T-cell (primary cell): ENCODE measurements at regions not wholly inside any gene's neighbourhood (a gene's known extent, or its start where the extent isn't known, plus 50 kb on each side); places are given as distances from the start of the nearest gene placed in this dataset.
"Not testable (repeated sequence)": the region's sequence is repeated elsewhere in the genome, so short reads cannot be mapped to it uniquely, and the experiment has no call there.

ENCODE experiments used
- ATAC-seq, 4 experiments: fragments of 200-7000 bp in 3 of 4; fragments of 150-1000 bp in 1 of 4; cut with Tn5 transposase; replicated peaks in 1 of 4; 1 replicate in 3 of 4; 2 replicates in 1 of 4; pipeline ENCODE4 v1.10.0; 2021; ENCODE audit warnings: moderate library complexity in 3 of 4, mild to moderate bottlenecking in 2 of 4, moderate number of reproducible peaks in 1 of 4
- CTCF ChIA-PET, 2 donors: fragments of 300-600 bp; sonication (Branson Sonifier 250); formaldehyde crosslinking; loops; one replicate each; lab custom pipeline; 2022; ENCODE audit warnings: antibody characterized with exemption in 2 of 2; lab: Charles Lee
- POLR2A ChIA-PET, 2 donors: fragments of 300-600 bp; sonication (Branson Sonifier 250); formaldehyde crosslinking; loops; one replicate each; lab custom pipeline; 2022; ENCODE audit warnings: antibody characterized with exemption in 2 of 2; lab: Charles Lee
- DNase-seq, 35 experiments: peaks; one replicate each; pipeline versions ENCODE4 v3.0.0 to v3.0.0-alpha.2; 2013 to 2023
- H3K27ac ChIP-seq: one replicate; pipeline ENCODE4 v1.5.1; 2013; ENCODE audit warnings: low read length
- H3K27me3 ChIP-seq, 2 experiments: replicated peaks in 1 of 2; 1 replicate in 1 of 2; 2 replicates in 1 of 2; pipeline versions ENCODE4 v1.6.1 to v1.7.0; 2013; ENCODE audit warnings: low read length in 1 of 2, mixed read lengths in 1 of 2; ENCODE audit not compliant: control insufficient read depth in 2 of 2, insufficient read depth in 2 of 2; ENCODE audit errors: extremely low read depth in 1 of 2
- H3K36me3 ChIP-seq, 2 donors: 1 replicate in 1 of 2; 2 replicates in 1 of 2; pipeline versions ENCODE4 v1.6.1 to v1.7.0; 2013; ENCODE audit warnings: low read length in 1 of 2; ENCODE audit not compliant: control insufficient read depth in 2 of 2, insufficient read depth in 1 of 2; ENCODE audit errors: extremely low read depth in 1 of 2
- H3K4me1 ChIP-seq, 2 experiments: 1 replicate in 1 of 2; 2 replicates in 1 of 2; pipeline versions ENCODE4 v1.6.1 to v1.7.0; 2013; ENCODE audit warnings: low read length in 2 of 2, mixed read lengths in 1 of 2; ENCODE audit not compliant: insufficient read depth in 2 of 2, control insufficient read depth in 1 of 2; ENCODE audit errors: extremely low read depth in 1 of 2
- H3K4me3 ChIP-seq, 2 donors: 1 replicate in 1 of 2; 2 replicates in 1 of 2; pipeline versions ENCODE4 v1.5.1 to v1.7.0; 2013; ENCODE audit warnings: mild to moderate bottlenecking in 2 of 2, low read length in 1 of 2, moderate library complexity in 1 of 2; ENCODE audit not compliant: control insufficient read depth in 1 of 2; ENCODE audit errors: extremely low read depth in 1 of 2
- H3K9me3 ChIP-seq: 2 replicates; pipeline ENCODE4 v1.7.0; 2013
- H3K27ac Mint-ChIP-seq, 2 donors: one replicate each; pipeline ENCODE4 v1.8.0; 2020 to 2021; ENCODE audit warnings: mild to moderate bottlenecking in 2 of 2, mixed read lengths in 2 of 2
- H3K27me3 Mint-ChIP-seq, 2 donors: one replicate each; pipeline ENCODE4 v1.8.0; 2021 to 2022; ENCODE audit warnings: mixed read lengths in 2 of 2
- H3K36me3 Mint-ChIP-seq: one replicate; pipeline ENCODE4 v1.8.0; 2021; ENCODE audit warnings: mixed read lengths
- H3K4me1 Mint-ChIP-seq, 3 donors: one replicate each; pipeline ENCODE4 v1.8.0; 2020 to 2022; ENCODE audit warnings: mixed read lengths in 3 of 3, mild to moderate bottlenecking in 1 of 3
- H3K4me3 Mint-ChIP-seq, 3 donors: one replicate each; pipeline ENCODE4 v1.8.0; 2020 to 2022; ENCODE audit warnings: mild to moderate bottlenecking in 3 of 3, mixed read lengths in 3 of 3, moderate library complexity in 3 of 3
- H3K9me3 Mint-ChIP-seq, 3 donors: one replicate each; pipeline ENCODE4 v1.8.0; 2020 to 2022; ENCODE audit warnings: mixed read lengths in 3 of 3
- WGBS: methylation state at CpG from one replicate; pipeline ENCODE4 v1.1.5; 2013; ENCODE audit warnings: missing lambda C conversion rate; ENCODE audit not compliant: insufficient coverage; 5-methylcytosine and 5-hydroxymethylcytosine counted together

DNA sequence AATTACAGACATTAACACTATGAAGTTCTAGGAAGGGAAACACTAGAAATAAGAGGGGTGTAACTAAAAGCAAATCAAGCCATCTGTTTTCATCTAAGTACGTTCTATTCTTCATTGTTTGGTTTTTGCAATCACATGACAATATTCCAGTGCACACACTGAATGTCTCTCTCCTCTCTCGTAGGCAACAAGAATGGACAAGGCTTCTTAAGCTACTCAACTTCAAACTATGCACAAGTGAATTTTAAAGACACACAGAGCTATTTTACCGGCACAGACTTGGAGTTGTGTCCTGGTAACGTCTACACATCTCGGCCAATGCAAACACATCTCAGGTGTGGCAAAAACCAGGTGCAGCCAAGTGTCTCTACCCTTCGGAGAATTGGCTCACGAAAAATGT lies 173.3 kb downstream of the PRKX start:
- Histone ChIP-seq H3K9me3 (no peaks in the 10 kb centered on the region), H3K27me3 (no peaks in the 10 kb centered on the region), H3K4me3 (no peak overlapping the region), H3K27ac (no peak overlapping the region), H3K36me3 (no peaks in the 10 kb centered on the region), H3K4me1 (no peaks in the 10 kb centered on the region)
- peaks cover 7 to 14% of the 10 kb centered on the region in 2 donors for H3K27me3 Mint-ChIP-seq
- ATAC-seq: no peak
- H3K4me3 Mint-ChIP-seq: no peak overlapping the region
- ChIA-PET POLR2A (no interaction called here), CTCF (no interaction called here)
- peaks cover 9 to 19% (median 12%) of the 10 kb centered on the region in 3 donors for H3K9me3 Mint-ChIP-seq
- 87% methylated on average over 3 of the region's 7 CpGs for WGBS
- no peak overlapping the region for H3K27ac Mint-ChIP-seq
- no peak for DNase-seq
- H3K36me3 Mint-ChIP-seq: no peaks in the 10 kb centered on the region
- no peaks in the 10 kb centered on the region for H3K4me1 Mint-ChIP-seq

DNA sequence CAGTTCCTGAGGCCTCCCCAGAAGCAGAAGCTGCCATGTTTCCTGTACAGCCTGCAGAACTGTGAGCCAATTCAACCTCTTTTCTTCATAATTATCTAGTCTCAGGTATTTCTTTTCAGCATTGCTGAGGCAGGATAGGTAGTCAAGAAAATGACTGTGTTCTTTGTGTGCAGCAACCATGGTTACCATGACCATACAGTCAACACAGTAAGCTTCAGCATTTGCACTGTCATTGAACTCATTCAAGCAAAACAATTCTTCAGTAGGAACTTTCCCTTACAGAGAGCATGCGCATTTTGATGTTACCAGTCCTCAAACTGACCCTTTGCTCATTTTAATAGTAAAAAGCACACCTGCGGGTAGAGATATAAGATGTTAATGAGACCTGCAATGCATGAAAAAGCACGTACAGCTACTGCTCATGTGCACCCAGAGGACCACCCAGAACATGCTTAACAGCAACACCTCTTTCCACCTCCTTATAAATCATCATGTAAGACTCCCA lies 180.8 kb downstream of the PRKX start:
- peaks cover 11 to 19% of the 10 kb centered on the region in 2 donors for H3K27me3 Mint-ChIP-seq
- H3K27ac ChIP-seq: no peak overlapping the region
- DNase-seq (no peak), ATAC-seq (no peak)
- H3K36me3 ChIP-seq: no peaks in the 10 kb centered on the region
- H3K4me1 ChIP-seq: no peaks in the 10 kb centered on the region
- ChIA-PET POLR2A (no interaction called here), CTCF (no interaction called here)
- 80% methylated on average over 1 of the region's 3 CpGs for whole genome bisulfite sequencing
- no peak overlapping the region for H3K4me3 ChIP-seq
- no peak overlapping the region for H3K4me3 Mint-ChIP-seq
- H3K36me3 Mint-ChIP-seq: no peaks in the 10 kb centered on the region
- H3K4me1 Mint-ChIP-seq: no peaks in the 10 kb centered on the region
- H3K9me3 Mint-ChIP-seq: peaks cover 0 to 10% (median 7%) of the 10 kb centered on the region in 3 donors
- H3K27me3 ChIP-seq: no peaks in the 10 kb centered on the region
- H3K27ac Mint-ChIP-seq: no peak overlapping the region
- no peaks in the 10 kb centered on the region for H3K9me3 ChIP-seq

DNA sequence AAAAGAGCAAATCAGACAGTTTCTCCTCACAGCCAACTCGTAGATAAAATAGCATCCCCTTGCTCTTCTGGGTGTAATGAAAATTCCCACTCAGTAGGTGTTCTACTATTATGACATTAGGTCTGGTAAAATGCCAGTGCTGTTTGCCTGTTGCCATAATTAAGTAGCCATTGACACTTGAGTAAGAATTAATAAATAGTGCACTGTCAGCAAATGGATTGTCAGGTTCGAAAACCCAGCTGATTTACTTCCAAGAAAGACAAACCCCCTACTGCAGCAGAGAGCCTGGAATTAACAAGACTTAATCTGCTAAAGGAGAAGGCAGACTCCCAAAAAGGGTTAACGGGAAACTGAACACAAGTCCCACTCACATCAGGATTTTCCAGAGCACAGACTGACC lies 182.0 kb downstream of the PRKX start:
- DNase-seq, H3K4me3 ChIP-seq, POLR2A ChIA-PET: not testable (repeated sequence)

DNA sequence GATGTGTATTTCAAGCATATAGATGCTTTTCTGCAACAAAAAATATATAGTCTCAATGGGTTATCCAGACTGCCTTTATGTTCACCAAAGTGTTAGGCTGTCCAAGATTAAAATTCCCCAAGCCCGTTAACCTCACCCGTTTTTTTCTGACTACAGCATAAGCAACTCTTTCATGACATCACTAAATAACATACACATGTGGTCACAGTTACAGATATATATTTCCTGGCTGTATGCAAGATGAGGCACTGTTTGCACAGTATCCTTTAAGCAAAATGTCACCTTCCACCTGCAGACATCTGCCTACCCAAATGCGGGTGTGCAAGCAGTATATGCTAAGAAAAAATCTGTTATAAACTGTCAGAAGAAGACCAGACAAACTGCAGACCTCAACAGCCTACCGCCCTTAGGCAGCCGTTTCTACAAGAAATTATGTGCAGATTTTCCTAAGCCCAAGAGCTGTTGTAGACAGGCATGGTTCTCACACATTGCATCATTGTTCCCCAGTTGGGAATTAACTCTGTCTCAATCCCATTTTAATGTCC lies 183.1 kb upstream of the MXRA5 start:
- Histone ChIP-seq H3K4me1 (no peaks in the 10 kb centered on the region), H3K4me3 (no peak overlapping the region), H3K36me3 (no peaks in the 10 kb centered on the region), H3K9me3 (no peaks in the 10 kb centered on the region), H3K27me3 (no peaks in the 10 kb centered on the region), H3K27ac (no peak overlapping the region)
- ATAC-seq (no peak), DNase-seq (no peak)
- Mint-ChIP-seq H3K27me3 (peaks cover 5 to 14% of the 10 kb centered on the region in 2 donors), H3K27ac (no peak overlapping the region), H3K4me1 (no peaks in the 10 kb centered on the region), H3K4me3 (no peak overlapping the region), H3K36me3 (no peaks in the 10 kb centered on the region), H3K9me3 (peaks cover 0 to 5% (median 0%) of the 10 kb centered on the region in 3 donors)
- ChIA-PET POLR2A (no interaction called here), CTCF (no interaction called here)
- WGBS: 60% methylated on average over 2 of the region's 5 CpGs

More for the DNA sequence above, 182.0 kb downstream of the PRKX start:
- peaks cover 11 to 20% of the 10 kb centered on the region in 2 donors for H3K27me3 Mint-ChIP-seq
- ATAC-seq, H3K4me1 ChIP-seq, CTCF ChIA-PET, H3K27me3 ChIP-seq, H3K27ac ChIP-seq, H3K36me3 Mint-ChIP-seq, H3K4me3 Mint-ChIP-seq, H3K9me3 ChIP-seq, H3K4me1 Mint-ChIP-seq, H3K27ac Mint-ChIP-seq, H3K36me3 ChIP-seq: not testable (repeated sequence)
- H3K9me3 Mint-ChIP-seq: peaks cover 0 to 10% (median 7%) of the 10 kb centered on the region in 3 donors
- no CpG with 5 or more reads among the region's 3 CpGs for WGBS

DNA sequence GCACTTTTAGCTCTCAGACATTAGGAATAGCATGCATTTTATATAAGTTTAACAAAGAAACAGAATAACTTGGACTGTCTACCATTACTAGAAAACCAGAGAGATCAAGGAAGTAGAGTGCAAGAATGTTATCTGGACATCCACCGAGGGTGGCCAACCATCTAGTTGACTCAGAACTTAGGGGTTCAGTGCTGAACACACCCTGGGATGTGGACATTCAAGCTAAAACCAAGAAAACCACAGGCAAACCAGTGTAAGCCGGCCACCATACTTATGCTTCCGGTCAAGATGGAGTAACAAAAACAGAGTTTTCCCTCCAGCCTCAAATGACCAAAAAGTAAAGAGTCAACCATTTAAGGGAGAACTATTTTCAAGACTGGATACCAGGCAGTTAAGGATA lies 181.4 kb upstream of the MXRA5 start:
- POLR2A ChIA-PET: no interaction called here
- Histone ChIP-seq H3K4me1 (no peaks in the 10 kb centered on the region), H3K9me3 (no peaks in the 10 kb centered on the region), H3K4me3 (no peak overlapping the region), H3K27ac (no peak overlapping the region), H3K27me3 (no peaks in the 10 kb centered on the region), H3K36me3 (no peaks in the 10 kb centered on the region)
- Mint-ChIP-seq H3K36me3 (no peaks in the 10 kb centered on the region), H3K27me3 (peaks cover 0 to 7% of the 10 kb centered on the region in 2 donors), H3K4me1 (no peaks in the 10 kb centered on the region), H3K9me3 (no peaks in the 10 kb centered on the region), H3K4me3 (no peak overlapping the region), H3K27ac (no peak overlapping the region)
- CTCF ChIA-PET: no interaction called here
- WGBS: 88% methylated on average over 1 of the region's 3 CpGs
- DNase-seq (no peak), ATAC-seq (no peak)

DNA sequence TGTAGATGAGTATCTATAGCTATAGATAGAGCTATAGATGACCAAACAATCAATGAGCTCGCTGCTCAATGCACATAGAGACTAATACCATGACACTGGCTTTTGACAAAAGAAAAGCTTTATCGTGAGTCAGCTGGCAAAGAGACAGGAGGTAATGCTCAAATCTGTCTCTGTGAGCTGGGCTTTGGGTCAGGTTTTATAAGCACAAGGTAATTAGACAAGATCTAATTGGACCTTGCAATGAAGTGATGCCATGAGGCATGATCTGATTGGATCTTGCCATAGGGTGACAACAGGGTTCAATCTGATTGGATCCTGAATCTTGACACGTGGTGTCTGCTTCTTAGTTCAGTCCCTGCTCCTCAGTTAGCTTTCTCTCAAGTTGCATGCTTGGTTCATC lies 180.7 kb upstream of the MXRA5 start:
- H3K27ac Mint-ChIP-seq: no peak overlapping the region
- no peaks in the 10 kb centered on the region for H3K36me3 ChIP-seq
- no peak for DNase-seq
- no peaks in the 10 kb centered on the region for H3K27me3 ChIP-seq
- peaks cover 0 to 3% of the 10 kb centered on the region in 2 donors for H3K27me3 Mint-ChIP-seq
- H3K4me3 ChIP-seq: no peak overlapping the region
- WGBS: no CpG with 5 or more reads among the region's 3 CpGs
- no peak for ATAC-seq
- no peak overlapping the region for H3K27ac ChIP-seq
- no peaks in the 10 kb centered on the region for H3K9me3 ChIP-seq
- no peaks in the 10 kb centered on the region for H3K4me1 ChIP-seq
- ChIA-PET CTCF (no interaction called here), POLR2A (no interaction called here)
- H3K4me3 Mint-ChIP-seq: no peak overlapping the region
- no peaks in the 10 kb centered on the region for H3K9me3 Mint-ChIP-seq
- H3K36me3 Mint-ChIP-seq: no peaks in the 10 kb centered on the region
- H3K4me1 Mint-ChIP-seq: no peaks in the 10 kb centered on the region

DNA sequence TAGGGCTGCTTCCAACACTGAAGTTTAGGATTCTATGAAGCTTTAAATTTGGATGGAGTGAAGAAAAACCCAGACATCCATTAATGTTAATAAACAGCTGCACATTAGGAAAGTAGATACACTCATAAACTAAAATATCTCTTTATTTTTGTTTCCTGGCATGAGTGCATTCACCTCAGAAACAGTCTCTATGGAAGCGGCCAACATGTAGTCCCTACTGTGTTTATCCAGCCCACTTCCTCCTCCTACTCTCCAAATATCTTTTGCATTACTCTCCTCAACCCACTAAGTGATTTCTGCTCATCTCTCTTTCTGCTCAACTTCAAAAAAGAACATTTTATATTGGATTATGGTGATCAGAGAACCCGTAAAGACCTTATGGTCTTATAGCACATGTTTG lies 180.3 kb upstream of the MXRA5 start:
- ATAC-seq (no peak), DNase-seq (no peak)
- no peaks in the 10 kb centered on the region for H3K27me3 ChIP-seq
- H3K27me3 Mint-ChIP-seq: peaks cover 0 to 3% of the 10 kb centered on the region in 2 donors
- no peaks in the 10 kb centered on the region for H3K4me1 Mint-ChIP-seq
- H3K4me3 ChIP-seq: no peak overlapping the region
- no peaks in the 10 kb centered on the region for H3K9me3 Mint-ChIP-seq
- no peaks in the 10 kb centered on the region for H3K9me3 ChIP-seq
- ChIA-PET POLR2A (no interaction called here), CTCF (no interaction called here)
- H3K4me3 Mint-ChIP-seq: no peak overlapping the region
- H3K36me3 ChIP-seq: no peaks in the 10 kb centered on the region
- H3K36me3 Mint-ChIP-seq: no peaks in the 10 kb centered on the region
- WGBS: no CpG with 5 or more reads among the region's 2 CpGs
- no peaks in the 10 kb centered on the region for H3K4me1 ChIP-seq
- H3K27ac ChIP-seq: no peak overlapping the region
- H3K27ac Mint-ChIP-seq: no peak overlapping the region
